Vagina (tissue), 2 donors: ENCODE measurements at regions not wholly inside any gene's neighbourhood (a gene's known extent, or its start where the extent isn't known, plus 50 kb on each side); places are given as distances from the start of the nearest gene placed in this dataset.
A peak's percentile ranks its signal among the peaks of the same experiment; 100 is the strongest.

Source experiments
- DNase-seq, 2 donors: peaks; one replicate each; pipeline ENCODE4 v3.0.0-alpha.2; 2017; ENCODE audit errors: extremely low spot score in 2 of 2
- H3K27ac ChIP-seq: fragments of 200-600 bp; sonication (generic); one replicate; pipeline ENCODE4 v1.5.1; 2019
- H3K27me3 ChIP-seq: fragments of 200-600 bp; sonication (generic); one replicate; pipeline ENCODE4 v1.5.1; 2019
- H3K36me3 ChIP-seq, 2 donors: fragments of 200-600 bp; sonication (generic); one replicate each; pipeline ENCODE4 v1.5.1; 2017 to 2019
- H3K4me1 ChIP-seq: fragments of 200-600 bp; sonication (generic); one replicate; pipeline ENCODE4 v1.5.1; 2019
- H3K4me3 ChIP-seq, 2 donors: fragments of 200-600 bp; sonication (generic); 1 replicate in 1 of 2; 2 replicates in 1 of 2; pipeline ENCODE4 v1.5.1; 2016 to 2019
- H3K9me3 ChIP-seq: fragments of 200-600 bp; sonication (generic); one replicate; pipeline ENCODE4 v1.5.1; 2019
- CTCF ChIP-seq, 3 experiments: fragments of 450-650 bp in 2 of 3; fragments of 200-600 bp in 1 of 3; sonication (generic) in 1 of 3; IDR thresholded peaks; one replicate each; pipeline ENCODE4 v1.5.1; 2017 to 2019; ENCODE audit warnings: antibody characterized with exemption in 3 of 3, mild to moderate bottlenecking in 2 of 3, moderate library complexity in 2 of 3
- POLR2A ChIP-seq, 2 donors: fragments of 450-650 bp; IDR thresholded peaks; one replicate each; pipeline ENCODE4 v1.6.1; 2017; ENCODE audit warnings: antibody characterized with exemption in 2 of 2, mild to moderate bottlenecking in 2 of 2, moderate library complexity in 2 of 2
- POLR2AphosphoS5 ChIP-seq, 2 donors: sonication (generic); formaldehyde crosslinking; IDR thresholded peaks; one replicate each; pipeline ENCODE4 v1.9.0; 2017; ENCODE audit warnings: antibody characterized with exemption in 2 of 2, mild to moderate bottlenecking in 2 of 2, low read depth in 1 of 2; ENCODE audit not compliant: insufficient read depth in 1 of 2
- intact Hi-C: fragments of 100-400 bp; cut with DNase I; formaldehyde crosslinking; loops from one replicate; pipeline ENCODE4 v1.15.1; 2023

GRCh38 chr11:13852481-13852880 is 110.0 kb upstream of the SPON1 start:
- intact Hi-C loops, result no loop called here
- no peaks in the 10 kb centered on the region for H3K9me3 ChIP-seq
- H3K4me3 ChIP-seq, result no peak overlapping the region
- TF ChIP-seq POLR2A (IDR thresholded peaks at IDR 0.05), result no peak
- TF ChIP-seq CTCF (IDR thresholded peaks at IDR 0.05), result no peak
- no peak for TF ChIP-seq POLR2AphosphoS5 (IDR thresholded peaks at IDR 0.05; ENCODE audit: insufficient read depth in 1 of 2, low read depth in 1 of 2)
- H3K4me1 ChIP-seq, result no peaks in the 10 kb centered on the region
- H3K36me3 ChIP-seq, result no peaks in the 10 kb centered on the region
- DNase-seq, result no peak
- no peak overlapping the region for H3K27ac ChIP-seq
- H3K27me3 ChIP-seq, result no peaks in the 10 kb centered on the region

- intact Hi-C loops, result no loop called here
Observed at GRCh38 chr11:13857828-13858227, 104.7 kb upstream of the SPON1 start.

GRCh38 chr11:13859892-13860291 is 102.6 kb upstream of the SPON1 start:
- intact Hi-C loops, result no loop called here
- Histone ChIP-seq H3K9me3 (no peaks in the 10 kb centered on the region), H3K4me1 (no peaks in the 10 kb centered on the region), H3K27me3 (no peaks in the 10 kb centered on the region), H3K36me3 (no peaks in the 10 kb centered on the region), H3K4me3 (no peak overlapping the region), H3K27ac (no peak overlapping the region)
- no peak for DNase-seq
- TF ChIP-seq CTCF (IDR thresholded peaks at IDR 0.05), result no peak
- no peak for TF ChIP-seq POLR2A (IDR thresholded peaks at IDR 0.05)
- no peak for TF ChIP-seq POLR2AphosphoS5 (IDR thresholded peaks at IDR 0.05; ENCODE audit: insufficient read depth in 1 of 2, low read depth in 1 of 2)

More at GRCh38 chr11:13857828-13858227, 104.7 kb upstream of the SPON1 start:
- H3K36me3 ChIP-seq, result no peaks in the 10 kb centered on the region
- no peak overlapping the region for H3K4me3 ChIP-seq
- H3K4me1 ChIP-seq, result no peaks in the 10 kb centered on the region
- no peak overlapping the region for H3K27ac ChIP-seq
- DNase-seq, result no peak
- TF ChIP-seq POLR2AphosphoS5 (IDR thresholded peaks at IDR 0.05; ENCODE audit: insufficient read depth in 1 of 2, low read depth in 1 of 2) (no peak), POLR2A (IDR thresholded peaks at IDR 0.05) (no peak), CTCF (IDR thresholded peaks at IDR 0.05) (no peak)
- H3K9me3 ChIP-seq, result no peaks in the 10 kb centered on the region
- no peaks in the 10 kb centered on the region for H3K27me3 ChIP-seq

- H3K36me3 ChIP-seq, result no peaks in the 10 kb centered on the region
- intact Hi-C loops, result no loop called here
- TF ChIP-seq CTCF (IDR thresholded peaks at IDR 0.05) (no peak), POLR2AphosphoS5 (IDR thresholded peaks at IDR 0.05; ENCODE audit: insufficient read depth in 1 of 2, low read depth in 1 of 2) (no peak), POLR2A (IDR thresholded peaks at IDR 0.05) (no peak)
- no peaks in the 10 kb centered on the region for H3K9me3 ChIP-seq
- no peaks in the 10 kb centered on the region for H3K4me1 ChIP-seq
- H3K4me3 ChIP-seq, result no peak overlapping the region
- DNase-seq, result peak in 1 of 2 donors; percentile 76
- H3K27ac ChIP-seq, result no peak overlapping the region
- H3K27me3 ChIP-seq, result no peaks in the 10 kb centered on the region
Observed at GRCh38 chr11:13861411-13861810, 101.1 kb upstream of the SPON1 start.

GRCh38 chr11:13862845-13863392 is 99.6 kb upstream of the SPON1 start:
- no peaks in the 10 kb centered on the region for H3K4me1 ChIP-seq
- no peak for DNase-seq
- H3K27ac ChIP-seq, result no peak overlapping the region
- H3K27me3 ChIP-seq, result no peaks in the 10 kb centered on the region
- H3K9me3 ChIP-seq, result no peaks in the 10 kb centered on the region
- H3K36me3 ChIP-seq, result no peaks in the 10 kb centered on the region
- H3K4me3 ChIP-seq, result no peak overlapping the region
- no peak for TF ChIP-seq POLR2AphosphoS5 (IDR thresholded peaks at IDR 0.05; ENCODE audit: insufficient read depth in 1 of 2, low read depth in 1 of 2)
- no peak for TF ChIP-seq CTCF (IDR thresholded peaks at IDR 0.05)
- TF ChIP-seq POLR2A (IDR thresholded peaks at IDR 0.05), result no peak
- intact Hi-C loops, result no loop called here
